ENCODE measurements at regions not wholly inside any gene's neighbourhood (a gene's known extent, or its start where the extent isn't known, plus 50 kb on each side); places are given as distances from the start of the nearest gene placed in this dataset.

DNA sequence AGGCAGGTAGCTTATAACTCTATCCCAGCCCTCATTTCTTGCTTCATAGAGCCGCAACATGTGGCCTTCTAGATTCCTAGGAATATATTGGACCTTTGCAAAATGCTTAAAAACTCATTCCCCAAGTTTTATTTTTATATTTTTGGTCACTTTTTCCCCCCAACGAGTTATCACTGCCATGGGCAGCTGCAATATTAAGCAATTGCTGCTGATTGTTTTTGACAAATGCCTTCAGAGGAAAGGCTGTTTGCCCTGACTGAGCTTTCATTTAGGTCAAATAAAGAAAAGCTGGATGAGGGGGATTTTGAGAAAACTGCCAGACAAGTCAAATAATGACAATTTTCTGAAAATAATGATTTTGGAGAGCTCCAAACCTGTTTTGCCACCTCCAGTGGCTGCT is 976.9 kb upstream of the MBL2 start:
- Mint-ChIP-seq H3K4me1 (ENCODE audit: unreplicated experiment) (no peaks in the 10 kb centered on the region), H3K9me3 (ENCODE audit: unreplicated experiment) (peaks cover 8% of the 10 kb centered on the region), H3K27me3 (ENCODE audit: unreplicated experiment) (no peaks in the 10 kb centered on the region), H3K36me3 (ENCODE audit: unreplicated experiment) (no peaks in the 10 kb centered on the region), H3K4me3 (ENCODE audit: unreplicated experiment) (no peak overlapping the region), H3K27ac (ENCODE audit: unreplicated experiment) (no peak overlapping the region)
- TF ChIP-seq, protein P1, sequence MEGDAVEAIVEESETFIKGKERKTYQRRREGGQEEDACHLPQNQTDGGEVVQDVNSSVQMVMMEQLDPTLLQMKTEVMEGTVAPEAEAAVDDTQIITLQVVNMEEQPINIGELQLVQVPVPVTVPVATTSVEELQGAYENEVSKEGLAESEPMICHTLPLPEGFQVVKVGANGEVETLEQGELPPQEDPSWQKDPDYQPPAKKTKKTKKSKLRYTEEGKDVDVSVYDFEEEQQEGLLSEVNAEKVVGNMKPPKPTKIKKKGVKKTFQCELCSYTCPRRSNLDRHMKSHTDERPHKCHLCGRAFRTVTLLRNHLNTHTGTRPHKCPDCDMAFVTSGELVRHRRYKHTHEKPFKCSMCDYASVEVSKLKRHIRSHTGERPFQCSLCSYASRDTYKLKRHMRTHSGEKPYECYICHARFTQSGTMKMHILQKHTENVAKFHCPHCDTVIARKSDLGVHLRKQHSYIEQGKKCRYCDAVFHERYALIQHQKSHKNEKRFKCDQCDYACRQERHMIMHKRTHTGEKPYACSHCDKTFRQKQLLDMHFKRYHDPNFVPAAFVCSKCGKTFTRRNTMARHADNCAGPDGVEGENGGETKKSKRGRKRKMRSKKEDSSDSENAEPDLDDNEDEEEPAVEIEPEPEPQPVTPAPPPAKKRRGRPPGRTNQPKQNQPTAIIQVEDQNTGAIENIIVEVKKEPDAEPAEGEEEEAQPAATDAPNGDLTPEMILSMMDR (IDR thresholded peaks at IDR 0.05): no peak
- DNase-seq (ENCODE audit: extremely low spot score, unreplicated experiment): no peak

DNA sequence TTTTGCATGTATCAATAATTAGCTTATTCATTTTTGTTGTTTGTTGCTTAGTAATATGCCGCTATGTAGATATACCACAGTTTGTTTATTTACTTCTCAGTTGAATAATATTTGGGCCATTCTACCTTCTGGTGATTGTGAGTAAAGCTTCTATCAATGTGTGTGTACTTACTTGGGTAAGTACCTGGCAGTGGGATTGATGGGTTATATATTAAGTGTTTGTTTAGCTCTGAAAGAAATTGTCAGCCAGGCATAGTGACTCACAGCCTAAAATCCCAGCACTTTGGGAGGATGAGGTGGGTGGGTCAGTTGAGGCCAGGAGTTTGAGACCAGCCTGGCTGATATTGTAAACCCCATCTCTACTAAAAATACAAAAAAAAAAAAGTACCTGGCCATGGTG is 975.7 kb upstream of the MBL2 start:
- no peak for DNase-seq (ENCODE audit: extremely low spot score, unreplicated experiment)
- no peak overlapping the region for H3K4me3 Mint-ChIP-seq (ENCODE audit: unreplicated experiment)
- TF ChIP-seq, protein P1 (IDR thresholded peaks at IDR 0.05): no peak
- no peak overlapping the region for H3K27ac Mint-ChIP-seq (ENCODE audit: unreplicated experiment)
- no peaks in the 10 kb centered on the region for H3K36me3 Mint-ChIP-seq (ENCODE audit: unreplicated experiment)
- H3K4me1 Mint-ChIP-seq (ENCODE audit: unreplicated experiment): no peaks in the 10 kb centered on the region
- peaks cover 8% of the 10 kb centered on the region for H3K9me3 Mint-ChIP-seq (ENCODE audit: unreplicated experiment)
- no peaks in the 10 kb centered on the region for H3K27me3 Mint-ChIP-seq (ENCODE audit: unreplicated experiment)

DNA sequence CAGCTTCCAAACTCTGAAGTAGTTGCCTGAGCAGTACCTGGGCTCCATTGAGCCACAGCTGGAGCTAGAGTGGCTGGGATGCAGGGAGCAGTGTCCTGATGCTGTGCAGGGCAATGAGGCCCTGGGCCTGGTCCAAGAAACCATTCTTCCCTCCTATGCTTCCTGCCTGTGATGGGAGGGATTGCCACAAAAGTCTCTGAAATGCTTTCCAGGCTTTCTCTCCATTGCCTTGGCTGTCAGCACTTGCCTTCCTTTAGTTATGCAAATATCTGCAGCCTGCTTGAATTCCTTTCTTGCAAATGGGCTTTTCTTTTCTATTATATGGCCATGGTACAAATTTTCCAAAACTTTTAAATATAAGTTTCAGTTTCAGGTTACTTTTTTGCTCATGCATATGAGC is 972.2 kb upstream of the MBL2 start:
- Mint-ChIP-seq H3K4me1 (ENCODE audit: unreplicated experiment) (no peaks in the 10 kb centered on the region), H3K4me3 (ENCODE audit: unreplicated experiment) (no peak overlapping the region), H3K27me3 (ENCODE audit: unreplicated experiment) (no peaks in the 10 kb centered on the region), H3K27ac (ENCODE audit: unreplicated experiment) (no peak overlapping the region), H3K36me3 (ENCODE audit: unreplicated experiment) (no peaks in the 10 kb centered on the region), H3K9me3 (ENCODE audit: unreplicated experiment) (peaks cover 8% of the 10 kb centered on the region)
- DNase-seq (ENCODE audit: extremely low spot score, unreplicated experiment): no peak
- TF ChIP-seq, protein P1 (IDR thresholded peaks at IDR 0.05): no peak

DNA sequence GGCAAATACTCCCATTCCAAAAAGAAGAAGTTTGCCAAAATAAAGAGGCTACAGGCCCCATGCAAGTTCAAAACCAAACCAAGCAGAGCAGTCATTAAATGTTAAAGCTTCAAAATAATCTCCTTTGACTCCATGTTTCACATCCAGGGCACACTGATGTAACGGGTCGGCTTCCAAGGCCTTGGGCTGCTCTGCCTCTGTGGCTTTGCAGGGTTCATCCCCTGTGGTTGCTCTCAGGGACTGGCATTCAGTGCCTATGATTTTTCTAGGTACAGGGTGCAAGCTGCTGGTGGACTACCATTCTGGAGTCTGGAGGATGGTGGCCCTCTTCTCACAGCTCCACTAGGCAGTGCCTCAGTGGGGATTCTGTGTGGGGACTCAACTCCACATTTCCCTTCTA is 971.6 kb upstream of the MBL2 start:
- no peaks in the 10 kb centered on the region for H3K36me3 Mint-ChIP-seq (ENCODE audit: unreplicated experiment)
- H3K27ac Mint-ChIP-seq (ENCODE audit: unreplicated experiment): no peak overlapping the region
- no peaks in the 10 kb centered on the region for H3K27me3 Mint-ChIP-seq (ENCODE audit: unreplicated experiment)
- H3K4me1 Mint-ChIP-seq (ENCODE audit: unreplicated experiment): no peaks in the 10 kb centered on the region
- H3K4me3 Mint-ChIP-seq (ENCODE audit: unreplicated experiment): no peak overlapping the region
- TF ChIP-seq, protein P1 (IDR thresholded peaks at IDR 0.05): no peak
- H3K9me3 Mint-ChIP-seq (ENCODE audit: unreplicated experiment): peaks cover 4% of the 10 kb centered on the region
- no peak for DNase-seq (ENCODE audit: extremely low spot score, unreplicated experiment)

DNA sequence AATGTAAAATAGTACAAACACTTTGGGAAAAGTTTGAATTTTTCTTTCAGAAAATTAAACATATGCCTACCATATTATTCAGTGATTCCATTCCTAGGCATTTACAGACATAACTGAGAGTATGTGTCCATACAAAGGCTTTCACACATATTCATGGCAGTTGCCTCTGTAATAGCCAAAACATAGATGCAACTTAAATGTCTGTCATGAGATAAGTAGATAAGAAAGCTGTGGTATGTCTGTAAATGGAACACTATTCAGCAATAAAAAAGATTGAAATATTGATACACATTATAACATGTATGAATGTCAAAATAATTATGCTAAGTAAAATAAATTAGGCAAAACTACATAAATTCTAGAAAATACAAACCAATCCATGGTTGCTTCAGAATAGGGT is 964.5 kb upstream of the MBL2 start:
- Mint-ChIP-seq H3K4me3 (ENCODE audit: unreplicated experiment) (no peak overlapping the region), H3K27me3 (ENCODE audit: unreplicated experiment) (no peaks in the 10 kb centered on the region), H3K4me1 (ENCODE audit: unreplicated experiment) (no peaks in the 10 kb centered on the region), H3K9me3 (ENCODE audit: unreplicated experiment) (no peaks in the 10 kb centered on the region), H3K27ac (ENCODE audit: unreplicated experiment) (no peak overlapping the region), H3K36me3 (ENCODE audit: unreplicated experiment) (no peaks in the 10 kb centered on the region)
- DNase-seq (ENCODE audit: extremely low spot score, unreplicated experiment): no peak
- TF ChIP-seq, protein P1 (IDR thresholded peaks at IDR 0.05): no peak
